ENCODE measurements at regions not wholly inside any gene's neighbourhood (a gene's known extent, or its start where the extent isn't known, plus 50 kb on each side); places are given as distances from the start of the nearest gene placed in this dataset.

DNA sequence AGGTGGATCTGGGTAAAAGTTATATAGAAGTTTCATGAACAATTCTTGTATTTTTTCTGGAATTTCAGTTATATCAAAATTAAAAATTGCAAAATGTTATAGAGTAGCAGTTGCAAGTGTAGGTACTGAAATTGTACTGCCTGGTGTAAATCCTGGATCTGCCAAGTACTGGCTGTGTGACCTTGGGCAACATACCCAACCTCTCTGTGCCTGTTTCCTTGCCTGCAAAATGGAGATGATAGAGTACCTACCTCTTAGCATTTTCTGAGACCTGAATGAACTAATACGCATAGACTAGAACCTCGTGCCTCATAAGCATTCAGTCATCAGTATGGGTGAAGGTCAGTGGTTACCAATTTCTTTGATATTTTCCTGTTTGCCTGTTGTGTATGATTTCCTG, 290.0 kb upstream of the KAZN start:
- TF ChIP-seq, protein P1, sequence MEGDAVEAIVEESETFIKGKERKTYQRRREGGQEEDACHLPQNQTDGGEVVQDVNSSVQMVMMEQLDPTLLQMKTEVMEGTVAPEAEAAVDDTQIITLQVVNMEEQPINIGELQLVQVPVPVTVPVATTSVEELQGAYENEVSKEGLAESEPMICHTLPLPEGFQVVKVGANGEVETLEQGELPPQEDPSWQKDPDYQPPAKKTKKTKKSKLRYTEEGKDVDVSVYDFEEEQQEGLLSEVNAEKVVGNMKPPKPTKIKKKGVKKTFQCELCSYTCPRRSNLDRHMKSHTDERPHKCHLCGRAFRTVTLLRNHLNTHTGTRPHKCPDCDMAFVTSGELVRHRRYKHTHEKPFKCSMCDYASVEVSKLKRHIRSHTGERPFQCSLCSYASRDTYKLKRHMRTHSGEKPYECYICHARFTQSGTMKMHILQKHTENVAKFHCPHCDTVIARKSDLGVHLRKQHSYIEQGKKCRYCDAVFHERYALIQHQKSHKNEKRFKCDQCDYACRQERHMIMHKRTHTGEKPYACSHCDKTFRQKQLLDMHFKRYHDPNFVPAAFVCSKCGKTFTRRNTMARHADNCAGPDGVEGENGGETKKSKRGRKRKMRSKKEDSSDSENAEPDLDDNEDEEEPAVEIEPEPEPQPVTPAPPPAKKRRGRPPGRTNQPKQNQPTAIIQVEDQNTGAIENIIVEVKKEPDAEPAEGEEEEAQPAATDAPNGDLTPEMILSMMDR (optimal IDR thresholded peaks at IDR 0.05 in 1 of 3, IDR thresholded peaks at IDR 0.05 in 1 of 3, conservative IDR thresholded peaks at IDR 0.05 in 1 of 3; ENCODE audit: extremely low read depth in 1 of 3, insufficient read depth in 2 of 3, low read length in 3 of 3): no peak
- no peak for TF ChIP-seq EZH2 (IDR thresholded peaks at IDR 0.05; ENCODE audit: low read length)
